SK-N-SH treated with all-trans-retinoic acid at 6 μM for 48 hours (cell line): ENCODE measurements at regions not wholly inside any gene's neighbourhood (a gene's known extent, or its start where the extent isn't known, plus 50 kb on each side); places are given as distances from the start of the nearest gene placed in this dataset.

Source experiments
- SNAI2 ChIP-seq: fragments of 250-450 bp; sonication (Bioruptor Pico); IDR thresholded peaks from 2 replicates; pipeline ENCODE4 v1.5.0; 2020; ENCODE audit warnings: mild to moderate bottlenecking, moderate library complexity
- TCF4 ChIP-seq: fragments of 250-450 bp; sonication (Bioruptor Pico); IDR thresholded peaks from 2 replicates; pipeline ENCODE4 v1.8.0; 2021; ENCODE audit warnings: mild to moderate bottlenecking, moderate library complexity, borderline replicate concordance
- ZC3H10 ChIP-seq: fragments of 250-450 bp; sonication (Bioruptor Pico); IDR thresholded peaks from 2 replicates; pipeline ENCODE4 v1.5.1; 2021; ENCODE audit warnings: mild to moderate bottlenecking, moderate library complexity
- ZFP3 ChIP-seq: fragments of 250-450 bp; sonication (Bioruptor Pico); IDR thresholded peaks from 2 replicates; pipeline ENCODE4 v1.5.0; 2020; ENCODE audit warnings: mild to moderate bottlenecking, moderate library complexity
- ZNF565 ChIP-seq: fragments of 450-650 bp; formaldehyde crosslinking; conservative IDR thresholded peaks from 2 replicates; pipeline ENCODE4 v1.5.0; 2020; ENCODE audit warnings: low read depth, mild to moderate bottlenecking, moderate library complexity
- ZNF70 ChIP-seq: fragments of 450-650 bp; formaldehyde crosslinking; IDR thresholded peaks from 2 replicates; pipeline ENCODE4 v1.5.0; 2020; ENCODE audit warnings: mild to moderate bottlenecking, moderate library complexity
- ZNF8 ChIP-seq: fragments of 450-650 bp; formaldehyde crosslinking; IDR thresholded peaks from 2 replicates; pipeline ENCODE4 v1.5.0; 2020; ENCODE audit warnings: mild to moderate bottlenecking, moderate library complexity
- TF ChIP-seq, protein P1 (sequence below): fragments of 250-450 bp; sonication (Bioruptor Pico); IDR thresholded peaks from 2 replicates; pipeline ENCODE4 v1.8.0; 2020; ENCODE audit warnings: mild to moderate bottlenecking, moderate library complexity, borderline replicate concordance
- TF ChIP-seq, protein P2 (sequence below): fragments of 250-450 bp; sonication (Bioruptor Pico); IDR thresholded peaks from 2 replicates; pipeline ENCODE4 v1.5.1; 2021; ENCODE audit warnings: mild to moderate bottlenecking, moderate library complexity
- TF ChIP-seq, protein P3 (sequence below): fragments of 250-450 bp; sonication (Bioruptor Pico); IDR thresholded peaks from 2 replicates; pipeline ENCODE4 v1.8.0; 2021; ENCODE audit warnings: low read depth, mild to moderate bottlenecking, moderate library complexity, borderline replicate concordance

DNA sequence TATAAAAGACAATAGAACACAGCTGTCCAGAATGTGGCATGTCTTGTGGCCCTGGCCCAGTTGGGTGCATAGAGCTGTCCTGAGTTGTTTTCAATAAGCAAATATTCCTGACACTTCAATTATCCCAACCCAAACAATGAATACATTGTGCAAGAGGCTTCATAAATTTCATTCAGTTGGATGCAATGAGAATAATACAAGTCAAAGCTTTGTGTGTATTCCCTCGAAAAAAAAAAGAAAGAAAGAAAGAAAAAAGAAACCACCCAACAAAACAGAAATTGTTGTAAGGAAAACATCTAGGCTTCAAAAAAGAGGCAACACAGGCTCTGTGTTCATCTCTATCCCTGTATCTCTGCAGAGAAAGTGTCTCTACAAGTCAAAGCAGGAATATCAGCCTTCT lies 138.7 kb upstream of the ADO start:
- no peak for TF ChIP-seq ZFP3
- TF ChIP-seq, protein P1, sequence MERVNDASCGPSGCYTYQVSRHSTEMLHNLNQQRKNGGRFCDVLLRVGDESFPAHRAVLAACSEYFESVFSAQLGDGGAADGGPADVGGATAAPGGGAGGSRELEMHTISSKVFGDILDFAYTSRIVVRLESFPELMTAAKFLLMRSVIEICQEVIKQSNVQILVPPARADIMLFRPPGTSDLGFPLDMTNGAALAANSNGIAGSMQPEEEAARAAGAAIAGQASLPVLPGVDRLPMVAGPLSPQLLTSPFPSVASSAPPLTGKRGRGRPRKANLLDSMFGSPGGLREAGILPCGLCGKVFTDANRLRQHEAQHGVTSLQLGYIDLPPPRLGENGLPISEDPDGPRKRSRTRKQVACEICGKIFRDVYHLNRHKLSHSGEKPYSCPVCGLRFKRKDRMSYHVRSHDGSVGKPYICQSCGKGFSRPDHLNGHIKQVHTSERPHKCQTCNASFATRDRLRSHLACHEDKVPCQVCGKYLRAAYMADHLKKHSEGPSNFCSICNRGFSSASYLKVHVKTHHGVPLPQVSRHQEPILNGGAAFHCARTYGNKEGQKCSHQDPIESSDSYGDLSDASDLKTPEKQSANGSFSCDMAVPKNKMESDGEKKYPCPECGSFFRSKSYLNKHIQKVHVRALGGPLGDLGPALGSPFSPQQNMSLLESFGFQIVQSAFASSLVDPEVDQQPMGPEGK (CRISPR knock-in tag) = no peak
- TF ChIP-seq, protein P2, sequence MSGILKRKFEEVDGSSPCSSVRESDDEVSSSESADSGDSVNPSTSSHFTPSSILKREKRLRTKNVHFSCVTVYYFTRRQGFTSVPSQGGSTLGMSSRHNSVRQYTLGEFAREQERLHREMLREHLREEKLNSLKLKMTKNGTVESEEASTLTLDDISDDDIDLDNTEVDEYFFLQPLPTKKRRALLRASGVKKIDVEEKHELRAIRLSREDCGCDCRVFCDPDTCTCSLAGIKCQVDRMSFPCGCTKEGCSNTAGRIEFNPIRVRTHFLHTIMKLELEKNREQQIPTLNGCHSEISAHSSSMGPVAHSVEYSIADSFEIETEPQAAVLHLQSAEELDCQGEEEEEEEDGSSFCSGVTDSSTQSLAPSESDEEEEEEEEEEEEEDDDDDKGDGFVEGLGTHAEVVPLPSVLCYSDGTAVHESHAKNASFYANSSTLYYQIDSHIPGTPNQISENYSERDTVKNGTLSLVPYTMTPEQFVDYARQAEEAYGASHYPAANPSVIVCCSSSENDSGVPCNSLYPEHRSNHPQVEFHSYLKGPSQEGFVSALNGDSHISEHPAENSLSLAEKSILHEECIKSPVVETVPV = no peak
- no peak for TF ChIP-seq SNAI2
- no peak for TF ChIP-seq ZNF8
- TF ChIP-seq TCF4 (CRISPR knock-in tag) = no peak
- no peak for TF ChIP-seq ZC3H10
- TF ChIP-seq, protein P3, sequence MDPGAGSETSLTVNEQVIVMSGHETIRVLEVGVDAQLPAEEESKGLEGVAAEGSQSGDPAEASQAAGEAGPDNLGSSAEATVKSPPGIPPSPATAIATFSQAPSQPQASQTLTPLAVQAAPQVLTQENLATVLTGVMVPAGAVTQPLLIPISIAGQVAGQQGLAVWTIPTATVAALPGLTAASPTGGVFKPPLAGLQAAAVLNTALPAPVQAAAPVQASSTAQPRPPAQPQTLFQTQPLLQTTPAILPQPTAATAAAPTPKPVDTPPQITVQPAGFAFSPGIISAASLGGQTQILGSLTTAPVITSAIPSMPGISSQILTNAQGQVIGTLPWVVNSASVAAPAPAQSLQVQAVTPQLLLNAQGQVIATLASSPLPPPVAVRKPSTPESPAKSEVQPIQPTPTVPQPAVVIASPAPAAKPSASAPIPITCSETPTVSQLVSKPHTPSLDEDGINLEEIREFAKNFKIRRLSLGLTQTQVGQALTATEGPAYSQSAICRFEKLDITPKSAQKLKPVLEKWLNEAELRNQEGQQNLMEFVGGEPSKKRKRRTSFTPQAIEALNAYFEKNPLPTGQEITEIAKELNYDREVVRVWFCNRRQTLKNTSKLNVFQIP = no peak
- no peak for TF ChIP-seq ZNF70 (CRISPR knock-in tag)
- TF ChIP-seq ZNF565 (CRISPR knock-in tag) = no peak
